H9 (cell line): ENCODE measurements at regions not wholly inside any gene's neighbourhood (a gene's known extent, or its start where the extent isn't known, plus 50 kb on each side); places are given as distances from the start of the nearest gene placed in this dataset.

Experiments used
- DNase-seq: peaks from one replicate; pipeline ENCODE4 v3.0.0-alpha.2; 2017
- H2AFZ ChIP-seq: one replicate; pipeline ENCODE4 v1.6.1; 2013; ENCODE audit warnings: mild to moderate bottlenecking, low read length, control low read depth, moderate library complexity
- H2AK5ac ChIP-seq: 2 replicates; pipeline ENCODE4 v1.6.1; 2013; ENCODE audit warnings: low read length, control low read depth, mixed read lengths; ENCODE audit not compliant: insufficient read length
- H2BK120ac ChIP-seq: one replicate; pipeline ENCODE4 v1.6.1; 2013; ENCODE audit warnings: low read depth, mild to moderate bottlenecking, low read length, control low read depth, inconsistent platforms; ENCODE audit not compliant: poor library complexity, severe bottlenecking
- H2BK12ac ChIP-seq: 2 replicates; pipeline ENCODE4 v1.6.1; 2013; ENCODE audit warnings: low read length, control low read depth, mixed read lengths, low read depth; ENCODE audit not compliant: insufficient read length
- H2BK15ac ChIP-seq: 2 replicates; pipeline ENCODE4 v1.6.1; 2013; ENCODE audit warnings: low read depth, low read length, control low read depth
- H2BK20ac ChIP-seq: one replicate; pipeline ENCODE4 v1.6.1; 2013; ENCODE audit warnings: low read depth, mild to moderate bottlenecking, low read length, control low read depth, inconsistent platforms; ENCODE audit not compliant: poor library complexity, severe bottlenecking
- H2BK5ac ChIP-seq: 2 replicates; pipeline ENCODE4 v1.6.1; 2013; ENCODE audit warnings: low read length, control low read depth, mixed read lengths; ENCODE audit not compliant: insufficient read length
- H3K14ac ChIP-seq: 2 replicates; pipeline ENCODE4 v1.6.1; 2013; ENCODE audit warnings: low read length, control low read depth; ENCODE audit not compliant: insufficient read depth
- H3K18ac ChIP-seq: 2 replicates; pipeline ENCODE4 v1.6.1; 2013; ENCODE audit warnings: low read depth, mild to moderate bottlenecking, mixed read lengths, low read length, control low read depth; ENCODE audit not compliant: insufficient read length
- H3K23ac ChIP-seq: 2 replicates; pipeline ENCODE4 v1.6.1; 2013; ENCODE audit warnings: low read length, control low read depth, mixed read lengths, low read depth; ENCODE audit not compliant: insufficient read length
- H3K23me2 ChIP-seq: 2 replicates; pipeline ENCODE4 v1.6.1; 2013; ENCODE audit warnings: low read depth, mild to moderate bottlenecking, mixed read lengths, low read length, control low read depth; ENCODE audit not compliant: insufficient read length, poor library complexity, severe bottlenecking
- H3K27ac ChIP-seq: 2 replicates; pipeline ENCODE4 v1.5.1; 2013; ENCODE audit warnings: low read length, control low read depth, mixed read lengths, low read depth; ENCODE audit not compliant: insufficient read length
- H3K27me3 ChIP-seq: 2 replicates; pipeline ENCODE4 v1.6.1; 2013; ENCODE audit warnings: low read length, control low read depth, inconsistent platforms; ENCODE audit not compliant: insufficient read depth
- H3K4ac ChIP-seq: 2 replicates; pipeline ENCODE4 v1.6.1; 2013; ENCODE audit warnings: low read depth, mild to moderate bottlenecking, control low read depth, inconsistent platforms, low read length, moderate library complexity
- H3K4me1 ChIP-seq: 2 replicates; pipeline ENCODE4 v1.6.1; 2013; ENCODE audit warnings: low read length, control low read depth, inconsistent platforms; ENCODE audit not compliant: insufficient read depth
- H3K4me2 ChIP-seq: 2 replicates; pipeline ENCODE4 v1.6.1; 2013; ENCODE audit warnings: low read length, control low read depth, mixed read lengths; ENCODE audit not compliant: insufficient read length, insufficient read depth
- H3K56ac ChIP-seq: 2 replicates; pipeline ENCODE4 v1.6.1; 2013; ENCODE audit warnings: low read depth, mild to moderate bottlenecking, mixed read lengths, low read length, control low read depth; ENCODE audit not compliant: insufficient read length
- H3K79me1 ChIP-seq: 2 replicates; pipeline ENCODE4 v1.6.1; 2013; ENCODE audit warnings: low read depth, mild to moderate bottlenecking, moderate library complexity, low read length, control low read depth, inconsistent platforms; ENCODE audit not compliant: insufficient read depth, poor library complexity, severe bottlenecking
- H3K79me2 ChIP-seq: 2 replicates; pipeline ENCODE4 v1.6.1; 2013; ENCODE audit warnings: low read length, control low read depth, inconsistent platforms; ENCODE audit not compliant: insufficient read depth
- H3K9ac ChIP-seq: 2 replicates; pipeline ENCODE4 v1.6.1; 2013; ENCODE audit warnings: low read length, control low read depth, mixed read lengths; ENCODE audit not compliant: insufficient read length; ENCODE audit errors: extremely low read depth
- H3K9me3 ChIP-seq: one replicate; pipeline ENCODE4 v1.6.1; 2013; ENCODE audit warnings: low read depth, low read length, inconsistent platforms; ENCODE audit not compliant: control insufficient read depth
- H3T11ph ChIP-seq: one replicate; pipeline ENCODE4 v1.6.1; 2013; ENCODE audit warnings: mild to moderate bottlenecking, low read length, control low read depth, inconsistent platforms
- H4K20me1 ChIP-seq: one replicate; pipeline ENCODE4 v1.6.1; 2013; ENCODE audit not compliant: control insufficient read depth, insufficient read length, insufficient read depth
- H4K5ac ChIP-seq: 2 replicates; pipeline ENCODE4 v1.6.1; 2013; ENCODE audit warnings: low read depth, mild to moderate bottlenecking, mixed read lengths, low read length, control low read depth; ENCODE audit not compliant: insufficient read length
- H4K8ac ChIP-seq: replicated peaks from 2 replicates; pipeline ENCODE4 v1.6.1; 2013; ENCODE audit warnings: low read length, control low read depth, mixed read lengths, low read depth; ENCODE audit not compliant: insufficient read length
- H4K91ac ChIP-seq: 2 replicates; pipeline ENCODE4 v1.6.1; 2013; ENCODE audit warnings: low read depth, mild to moderate bottlenecking, moderate library complexity, mixed read lengths, low read length, control low read depth; ENCODE audit not compliant: insufficient read length
- H3K27ac Mint-ChIP-seq, 3 experiments: 2 replicates in 2 of 3; 3 replicates in 1 of 3; pipeline ENCODE4 v1.8.0; 2020 to 2021; ENCODE audit warnings: mixed read lengths in 3 of 3, mild to moderate bottlenecking in 1 of 3, moderate library complexity in 1 of 3
- H3K27me3 Mint-ChIP-seq: 2 replicates; pipeline ENCODE4 v1.8.0; 2021; ENCODE audit warnings: low read depth, mild to moderate bottlenecking, moderate library complexity, mixed read lengths
- H3K36me3 Mint-ChIP-seq, 3 experiments: 2 replicates in 2 of 3; 3 replicates in 1 of 3; pipeline ENCODE4 v1.8.0; 2020 to 2021; ENCODE audit warnings: low read depth in 3 of 3, mixed read lengths in 3 of 3; ENCODE audit not compliant: insufficient read depth in 1 of 3
- H3K4me1 Mint-ChIP-seq, 2 experiments: 2 replicates each; pipeline ENCODE4 v1.8.0; 2020; ENCODE audit warnings: mixed read lengths in 2 of 2
- H3K4me3 Mint-ChIP-seq, 2 experiments: 2 replicates in 1 of 2; 3 replicates in 1 of 2; pipeline ENCODE4 v1.8.0; 2020 to 2021; ENCODE audit warnings: mild to moderate bottlenecking in 2 of 2, mixed read lengths in 2 of 2, moderate library complexity in 1 of 2
- H3K9me3 Mint-ChIP-seq, 2 experiments: 2 replicates in 1 of 2; 3 replicates in 1 of 2; pipeline ENCODE4 v1.8.0; 2020; ENCODE audit warnings: mild to moderate bottlenecking in 2 of 2, mixed read lengths in 2 of 2, moderate library complexity in 1 of 2
- WGBS: extraction: QIAGEN DNeasy Blood & Tissue Kit; methylation state at CpG from one replicate; pipeline ENCODE4 v1.1.7; 2013; ENCODE audit warnings: missing lambda C conversion rate, low lambda C conversion rate, mixed read lengths; ENCODE audit not compliant: insufficient read length; ENCODE audit errors: extremely low coverage; 5-methylcytosine and 5-hydroxymethylcytosine counted together
- TF ChIP-seq, protein P1 (sequence below): fragments of 200-600 bp; sonication (generic); conservative IDR thresholded peaks from 3 replicates; pipeline ENCODE4 v1.8.0; 2021; ENCODE audit warnings: antibody characterized with exemption, mild to moderate bottlenecking

DNA sequence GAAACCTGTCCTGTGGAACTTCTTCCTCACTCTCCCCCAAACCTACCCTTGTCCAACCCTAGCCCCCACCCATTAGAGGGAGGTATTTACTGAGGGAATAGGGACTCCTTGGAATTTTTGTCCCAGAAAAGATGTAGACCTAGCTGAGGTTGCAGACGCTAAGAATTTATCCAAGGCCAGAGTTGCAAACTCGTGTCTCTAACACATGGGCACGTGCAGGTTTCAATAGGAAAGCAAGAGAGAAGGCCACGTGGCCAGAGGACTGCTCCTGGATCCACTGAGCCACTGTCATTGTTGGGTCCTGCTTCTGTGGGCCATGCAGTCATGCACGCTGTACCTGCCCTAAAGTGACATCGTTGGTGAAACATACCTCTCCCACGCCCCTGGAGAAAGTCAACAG, 243.4 kb upstream of the KCNG1 start:
- Mint-ChIP-seq H3K4me3 (no peak overlapping the region), H3K9me3 (peaks cover 33 to 37% of the 10 kb centered on the region in 2 experiments), H3K36me3 (peaks cover 13 to 25% (median 14%) of the 10 kb centered on the region in 3 experiments; a peak in 6 of 7 replicates), H3K27ac (no peak overlapping the region), H3K4me1 (peaks cover 0 to 2% of the 10 kb centered on the region in 2 experiments; a peak in 2 of 4 replicates), H3K27me3 (no peaks in the 10 kb centered on the region; the same call in none of the 2 replicates)
- H4K8ac ChIP-seq: no peak overlapping the region
- no peak overlapping the region for H3K23ac ChIP-seq
- no peak overlapping the region for H2BK12ac ChIP-seq
- no peak overlapping the region for H2BK20ac ChIP-seq
- TF ChIP-seq, protein P1, sequence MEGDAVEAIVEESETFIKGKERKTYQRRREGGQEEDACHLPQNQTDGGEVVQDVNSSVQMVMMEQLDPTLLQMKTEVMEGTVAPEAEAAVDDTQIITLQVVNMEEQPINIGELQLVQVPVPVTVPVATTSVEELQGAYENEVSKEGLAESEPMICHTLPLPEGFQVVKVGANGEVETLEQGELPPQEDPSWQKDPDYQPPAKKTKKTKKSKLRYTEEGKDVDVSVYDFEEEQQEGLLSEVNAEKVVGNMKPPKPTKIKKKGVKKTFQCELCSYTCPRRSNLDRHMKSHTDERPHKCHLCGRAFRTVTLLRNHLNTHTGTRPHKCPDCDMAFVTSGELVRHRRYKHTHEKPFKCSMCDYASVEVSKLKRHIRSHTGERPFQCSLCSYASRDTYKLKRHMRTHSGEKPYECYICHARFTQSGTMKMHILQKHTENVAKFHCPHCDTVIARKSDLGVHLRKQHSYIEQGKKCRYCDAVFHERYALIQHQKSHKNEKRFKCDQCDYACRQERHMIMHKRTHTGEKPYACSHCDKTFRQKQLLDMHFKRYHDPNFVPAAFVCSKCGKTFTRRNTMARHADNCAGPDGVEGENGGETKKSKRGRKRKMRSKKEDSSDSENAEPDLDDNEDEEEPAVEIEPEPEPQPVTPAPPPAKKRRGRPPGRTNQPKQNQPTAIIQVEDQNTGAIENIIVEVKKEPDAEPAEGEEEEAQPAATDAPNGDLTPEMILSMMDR: no peak
- H3K56ac ChIP-seq: no peak overlapping the region
- no peak overlapping the region for H2BK5ac ChIP-seq
- H3T11ph ChIP-seq: no peak overlapping the region
- H2BK120ac ChIP-seq: no peak overlapping the region
- H4K91ac ChIP-seq: no peak overlapping the region
- no peak overlapping the region for H3K4ac ChIP-seq
- H4K20me1 ChIP-seq: peaks cover 4% of the 10 kb centered on the region
- no peak overlapping the region for H3K14ac ChIP-seq
- peaks cover 8% of the 10 kb centered on the region for H3K9me3 ChIP-seq
- H3K9ac ChIP-seq: no peak overlapping the region
- no peak overlapping the region for H4K5ac ChIP-seq
- no peak for DNase-seq
- H3K23me2 ChIP-seq: no peaks in the 10 kb centered on the region
- H3K27me3 ChIP-seq: no peaks in the 10 kb centered on the region
- H2AK5ac ChIP-seq: no peak overlapping the region
- H3K4me1 ChIP-seq: no peaks in the 10 kb centered on the region
- no peak overlapping the region for H3K4me2 ChIP-seq
- H3K27ac ChIP-seq: no peak overlapping the region
- H3K18ac ChIP-seq: no peak overlapping the region
- H3K79me2 ChIP-seq: no peaks in the 10 kb centered on the region
- no peaks in the 10 kb centered on the region for H3K79me1 ChIP-seq
- H2BK15ac ChIP-seq: no peak overlapping the region
- WGBS: no CpG with 5 or more reads among the region's 7 CpGs
- H2AFZ ChIP-seq: no peak overlapping the region
